SK-N-MC (cell line): ENCODE measurements at regions not wholly inside any gene's neighbourhood (a gene's known extent, or its start where the extent isn't known, plus 50 kb on each side); places are given as distances from the start of the nearest gene placed in this dataset.

Source experiments
- DNase-seq: peaks from one replicate; pipeline ENCODE4 v3.0.0-alpha.2; 2011; ENCODE audit warnings: low read depth, low spot score
- H3K27ac ChIP-seq: fragments of 200-600 bp; sonication (generic); 2 replicates; pipeline ENCODE4 v1.5.1; 2016; ENCODE audit warnings: mixed run types
- H3K36me3 ChIP-seq: fragments of 200-600 bp; sonication (generic); 2 replicates; pipeline ENCODE4 v1.6.1; 2017; ENCODE audit warnings: antibody characterized with exemption, low read length, mixed read lengths; ENCODE audit not compliant: insufficient read depth
- H3K4me3 ChIP-seq: fragments of 200-600 bp; sonication (generic); 2 replicates; pipeline ENCODE4 v1.5.1; 2016
- H3K9ac ChIP-seq: fragments of 200-600 bp; sonication (generic); 2 replicates; pipeline ENCODE4 v1.8.0; 2017; ENCODE audit warnings: mixed run types, mixed read lengths; ENCODE audit not compliant: insufficient read length
- H3K9me3 ChIP-seq: fragments of 200-600 bp; sonication (generic); 2 replicates; pipeline ENCODE4 v1.6.1; 2017; ENCODE audit warnings: low read depth, mild to moderate bottlenecking, antibody characterized with exemption, low read length, moderate library complexity, mixed read lengths
- EZH2 ChIP-seq: fragments of 200-600 bp; sonication (generic); IDR thresholded peaks from one replicate; pipeline ENCODE4 v1.6.1; 2017; ENCODE audit warnings: antibody characterized with exemption
- FOXP2 ChIP-seq: optimal IDR thresholded peaks from 2 replicates; pipeline ENCODE3; 2011; ENCODE audit warnings: mild to moderate bottlenecking, moderate library complexity; ENCODE audit not compliant: insufficient read depth; ENCODE audit errors: extremely low read length, control extremely low read depth
- POLR2AphosphoS5 ChIP-seq: IDR thresholded peaks from 2 replicates; pipeline ENCODE4 v1.6.1; 2012; ENCODE audit warnings: mild to moderate bottlenecking, low read depth, low read length, borderline replicate concordance

DNA sequence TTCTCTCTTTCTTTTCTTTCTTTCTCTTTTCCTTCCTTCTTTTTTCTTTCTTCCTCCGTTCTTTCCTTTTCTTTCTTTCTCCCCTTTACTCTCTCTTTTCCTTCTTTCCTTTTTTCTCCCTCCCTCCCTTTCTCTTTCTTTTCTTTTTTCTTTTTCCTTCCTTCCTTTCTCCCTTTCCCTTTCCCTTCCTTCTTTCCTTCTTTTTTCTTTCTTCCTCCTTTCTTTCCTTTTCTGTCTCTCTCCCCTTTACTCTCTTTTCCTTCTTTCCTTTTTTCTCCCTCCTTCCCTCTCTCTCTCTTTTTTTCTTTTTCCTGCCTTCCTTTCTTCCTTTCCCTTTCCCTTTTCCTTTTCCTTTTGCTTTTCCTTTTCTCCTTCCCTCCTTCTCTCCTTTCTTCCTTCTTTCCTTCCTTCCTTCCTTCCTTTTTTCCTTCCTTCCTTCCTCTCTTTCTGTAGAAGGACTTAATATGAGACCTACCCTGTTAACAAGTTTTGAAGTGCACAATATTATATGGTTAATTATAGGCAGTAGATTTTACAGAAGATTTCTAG is 142.7 kb upstream of the CD180 start:
- Histone ChIP-seq H3K9me3 (no peaks in the 10 kb centered on the region), H3K9ac (no peak overlapping the region), H3K36me3 (no peaks in the 10 kb centered on the region), H3K4me3 (no peak overlapping the region), H3K27ac (no peak overlapping the region)
- no peak for DNase-seq
- no peak for TF ChIP-seq POLR2AphosphoS5
- no peak for TF ChIP-seq FOXP2
- TF ChIP-seq EZH2: no peak

- TF ChIP-seq POLR2AphosphoS5 (no peak), EZH2 (no peak), FOXP2 (no peak)
Measured at GRCh38 chr5:67338421-67338820, 141.8 kb upstream of the CD180 start.

GRCh38 chr5:67337751-67338150 is 141.2 kb upstream of the CD180 start:
- Histone ChIP-seq H3K9ac (no peak overlapping the region), H3K36me3 (no peaks in the 10 kb centered on the region), H3K27ac (no peak overlapping the region), H3K9me3 (no peaks in the 10 kb centered on the region), H3K4me3 (no peak overlapping the region)
- TF ChIP-seq FOXP2: no peak
- TF ChIP-seq POLR2AphosphoS5: no peak
- TF ChIP-seq EZH2: no peak
- no peak for DNase-seq

More at GRCh38 chr5:67338421-67338820, 141.8 kb upstream of the CD180 start:
- no peak overlapping the region for H3K4me3 ChIP-seq
- H3K9ac ChIP-seq: no peak overlapping the region
- no peaks in the 10 kb centered on the region for H3K9me3 ChIP-seq
- no peak overlapping the region for H3K27ac ChIP-seq
- DNase-seq: no peak
- no peaks in the 10 kb centered on the region for H3K36me3 ChIP-seq

GRCh38 chr5:67335426-67335825 is 138.8 kb upstream of the CD180 start:
- no peak for TF ChIP-seq FOXP2
- no peak for TF ChIP-seq POLR2AphosphoS5
- no peak for TF ChIP-seq EZH2
- Histone ChIP-seq H3K4me3 (peak overlapping the region; percentile 2; the same call in 1 of the 2 replicates), H3K9ac (no peak overlapping the region), H3K9me3 (no peaks in the 10 kb centered on the region), H3K27ac (no peak overlapping the region), H3K36me3 (no peaks in the 10 kb centered on the region)
- no peak for DNase-seq

DNA sequence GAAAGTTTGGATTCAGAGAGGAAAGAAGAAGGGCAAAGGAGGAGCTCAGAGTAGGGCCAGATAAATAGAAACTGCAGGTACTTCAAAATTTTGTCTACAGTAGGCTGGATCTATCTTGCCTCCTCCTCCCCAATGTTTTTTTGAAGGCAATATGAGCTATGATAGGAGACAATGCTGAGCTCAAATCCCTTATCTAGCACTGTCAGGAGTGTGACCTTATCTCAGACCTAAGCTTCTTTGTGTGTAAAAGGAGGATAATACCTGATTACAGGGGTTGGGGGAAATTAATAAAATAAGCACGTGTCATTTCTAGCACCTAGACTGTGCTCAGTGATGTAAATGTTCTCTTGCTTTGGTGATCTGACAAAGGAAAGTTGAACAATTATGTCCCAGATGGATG is 137.8 kb upstream of the CD180 start:
- H3K27ac ChIP-seq: no peak overlapping the region
- DNase-seq: no peak
- peaks cover 3% of the 10 kb centered on the region; the same call in 1 of the 2 replicates for H3K9me3 ChIP-seq
- no peaks in the 10 kb centered on the region for H3K36me3 ChIP-seq
- TF ChIP-seq POLR2AphosphoS5: no peak
- no peak for TF ChIP-seq FOXP2
- TF ChIP-seq EZH2: no peak
- no peak overlapping the region for H3K4me3 ChIP-seq
- H3K9ac ChIP-seq: no peak overlapping the region

- H3K27ac ChIP-seq: no peak overlapping the region
- TF ChIP-seq FOXP2 (no peak), EZH2 (no peak), POLR2AphosphoS5 (no peak)
Measured at GRCh38 chr5:67333171-67333570, 136.6 kb upstream of the CD180 start.

DNA sequence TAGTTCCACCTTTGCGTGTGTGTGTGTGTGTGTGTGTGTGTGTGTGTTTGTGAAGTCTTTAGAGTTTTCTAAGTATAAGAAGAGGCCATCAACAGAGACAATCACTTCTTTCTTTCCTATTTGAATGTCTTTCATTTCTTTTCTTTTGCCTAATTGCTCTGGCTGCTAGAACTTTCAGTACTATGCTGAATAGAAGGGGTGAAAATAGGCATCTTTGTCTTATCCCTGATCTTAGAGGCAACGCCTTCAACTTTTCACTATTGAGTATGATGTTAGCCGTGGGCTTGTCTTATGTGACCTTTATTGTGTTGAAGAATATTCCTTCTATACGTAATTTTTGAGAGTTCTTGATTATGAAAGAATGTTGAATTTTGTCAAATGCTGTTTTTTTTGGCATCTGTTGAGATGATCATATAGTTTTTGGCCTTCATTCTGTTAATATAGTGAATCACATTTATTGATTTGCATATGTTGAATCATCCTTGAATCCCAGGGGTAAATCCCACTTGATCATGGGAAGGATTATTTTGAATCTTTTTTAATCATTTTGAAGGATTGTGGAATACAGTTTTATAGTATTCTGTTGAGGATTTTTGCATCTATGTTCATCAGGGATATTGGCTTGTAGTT is 134.8 kb upstream of the CD180 start:
- Histone ChIP-seq H3K9ac (no peak overlapping the region), H3K27ac (no peak overlapping the region), H3K9me3 (peaks cover 3% of the 10 kb centered on the region; the same call in 1 of the 2 replicates), H3K4me3 (no peak overlapping the region), H3K36me3 (no peaks in the 10 kb centered on the region)
- TF ChIP-seq EZH2 (no peak), FOXP2 (no peak), POLR2AphosphoS5 (no peak)
- no peak for DNase-seq

More at GRCh38 chr5:67333171-67333570, 136.6 kb upstream of the CD180 start:
- no peak overlapping the region for H3K9ac ChIP-seq
- H3K9me3 ChIP-seq: peaks cover 3% of the 10 kb centered on the region; the same call in 1 of the 2 replicates
- no peaks in the 10 kb centered on the region for H3K36me3 ChIP-seq
- H3K4me3 ChIP-seq: no peak overlapping the region
- no peak for DNase-seq

GRCh38 chr5:67319935-67320725 is 123.5 kb upstream of the CD180 start:
- DNase-seq: no peak
- Histone ChIP-seq H3K27ac (no peak overlapping the region), H3K9ac (no peak overlapping the region), H3K4me3 (no peak overlapping the region), H3K36me3 (no peaks in the 10 kb centered on the region), H3K9me3 (no peaks in the 10 kb centered on the region)
- no peak for TF ChIP-seq FOXP2
- TF ChIP-seq POLR2AphosphoS5: no peak
- TF ChIP-seq EZH2: no peak
